AG04449 (cell line): ENCODE measurements at regions not wholly inside any gene's neighbourhood (a gene's known extent, or its start where the extent isn't known, plus 50 kb on each side); places are given as distances from the start of the nearest gene placed in this dataset.
"Not testable (repeated sequence)": the region's sequence is repeated elsewhere in the genome, so short reads cannot be mapped to it uniquely, and the experiment has no call there.

Experiments
- CTCF ChIA-PET: fragments of 350-600 bp; formaldehyde crosslinking; extraction: SDS; loops from one replicate; lab custom pipeline; 2021; ENCODE audit warnings: antibody characterized with exemption; lab: Yijun Ruan, JAX
- POLR2A ChIA-PET: fragments of 400-600, 350-600 bp; formaldehyde crosslinking; extraction: SDS; loops from one replicate; lab custom pipeline; 2020; ENCODE audit warnings: antibody characterized with exemption, inconsistent platforms; lab: Yijun Ruan, JAX
- DNase-seq: peaks from one replicate; pipeline ENCODE4 v3.0.0-alpha.2; 2010; ENCODE audit warnings: low read depth, low spot score
- H3K4me3 ChIP-seq: 2 replicates; pipeline ENCODE4 v1.5.1; 2011; ENCODE audit warnings: low read depth, mild to moderate bottlenecking, control low read depth, low read length
- TF ChIP-seq, protein P1 (sequence below): IDR thresholded peaks from one replicate; pipeline ENCODE4 v1.5.1; 2011; ENCODE audit warnings: mild to moderate bottlenecking, moderate library complexity, low read length, control low read depth, inconsistent platforms; ENCODE audit not compliant: insufficient read depth; ENCODE audit errors: missing control alignments

DNA sequence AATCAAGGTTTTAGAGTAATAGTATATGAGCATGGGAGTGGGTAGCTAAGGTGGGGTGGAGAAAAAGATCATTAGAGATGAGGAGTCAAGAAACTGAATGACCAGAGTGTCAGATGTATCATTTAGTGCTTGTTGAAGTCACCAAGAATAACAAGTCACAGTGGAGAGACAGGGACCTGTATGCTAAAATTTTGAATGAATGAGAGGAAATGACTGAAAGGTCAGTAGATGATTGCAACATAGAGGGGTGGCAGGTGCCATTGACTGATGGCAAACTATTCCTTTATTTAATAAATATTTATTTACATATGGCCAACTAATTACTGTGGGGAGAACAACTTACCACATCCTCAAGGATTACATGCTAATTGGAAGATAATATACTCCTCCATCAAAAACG, 75.0 kb upstream of the ANKRD28 start:
- no peak for DNase-seq
- no peak overlapping the region for H3K4me3 ChIP-seq
- TF ChIP-seq, protein P1, sequence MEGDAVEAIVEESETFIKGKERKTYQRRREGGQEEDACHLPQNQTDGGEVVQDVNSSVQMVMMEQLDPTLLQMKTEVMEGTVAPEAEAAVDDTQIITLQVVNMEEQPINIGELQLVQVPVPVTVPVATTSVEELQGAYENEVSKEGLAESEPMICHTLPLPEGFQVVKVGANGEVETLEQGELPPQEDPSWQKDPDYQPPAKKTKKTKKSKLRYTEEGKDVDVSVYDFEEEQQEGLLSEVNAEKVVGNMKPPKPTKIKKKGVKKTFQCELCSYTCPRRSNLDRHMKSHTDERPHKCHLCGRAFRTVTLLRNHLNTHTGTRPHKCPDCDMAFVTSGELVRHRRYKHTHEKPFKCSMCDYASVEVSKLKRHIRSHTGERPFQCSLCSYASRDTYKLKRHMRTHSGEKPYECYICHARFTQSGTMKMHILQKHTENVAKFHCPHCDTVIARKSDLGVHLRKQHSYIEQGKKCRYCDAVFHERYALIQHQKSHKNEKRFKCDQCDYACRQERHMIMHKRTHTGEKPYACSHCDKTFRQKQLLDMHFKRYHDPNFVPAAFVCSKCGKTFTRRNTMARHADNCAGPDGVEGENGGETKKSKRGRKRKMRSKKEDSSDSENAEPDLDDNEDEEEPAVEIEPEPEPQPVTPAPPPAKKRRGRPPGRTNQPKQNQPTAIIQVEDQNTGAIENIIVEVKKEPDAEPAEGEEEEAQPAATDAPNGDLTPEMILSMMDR = no peak
- ChIA-PET POLR2A (no interaction called here), CTCF (no interaction called here)

DNA sequence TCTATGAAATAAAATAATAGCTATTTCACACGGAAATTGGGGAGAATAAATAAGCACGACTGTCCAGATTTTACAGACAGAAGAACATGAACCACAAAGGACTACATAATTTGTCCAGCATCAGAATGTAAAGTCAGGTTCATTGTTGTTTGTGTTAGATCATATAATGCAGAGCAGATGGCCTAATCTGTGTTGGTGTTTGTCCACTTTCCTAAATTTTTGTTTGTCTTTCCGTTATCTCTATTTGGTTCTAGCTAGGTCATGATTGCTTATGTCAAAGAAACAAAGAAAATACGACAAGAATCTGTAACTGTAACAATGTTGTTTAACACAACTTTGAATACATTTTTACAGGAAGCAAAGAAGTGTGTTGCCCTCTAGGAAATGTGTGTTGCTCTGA, 75.6 kb upstream of the ANKRD28 start:
- no peak for DNase-seq
- TF ChIP-seq, protein P1 = no peak
- POLR2A ChIA-PET = no interaction called here
- CTCF ChIA-PET = no interaction called here
- H3K4me3 ChIP-seq = no peak overlapping the region

DNA sequence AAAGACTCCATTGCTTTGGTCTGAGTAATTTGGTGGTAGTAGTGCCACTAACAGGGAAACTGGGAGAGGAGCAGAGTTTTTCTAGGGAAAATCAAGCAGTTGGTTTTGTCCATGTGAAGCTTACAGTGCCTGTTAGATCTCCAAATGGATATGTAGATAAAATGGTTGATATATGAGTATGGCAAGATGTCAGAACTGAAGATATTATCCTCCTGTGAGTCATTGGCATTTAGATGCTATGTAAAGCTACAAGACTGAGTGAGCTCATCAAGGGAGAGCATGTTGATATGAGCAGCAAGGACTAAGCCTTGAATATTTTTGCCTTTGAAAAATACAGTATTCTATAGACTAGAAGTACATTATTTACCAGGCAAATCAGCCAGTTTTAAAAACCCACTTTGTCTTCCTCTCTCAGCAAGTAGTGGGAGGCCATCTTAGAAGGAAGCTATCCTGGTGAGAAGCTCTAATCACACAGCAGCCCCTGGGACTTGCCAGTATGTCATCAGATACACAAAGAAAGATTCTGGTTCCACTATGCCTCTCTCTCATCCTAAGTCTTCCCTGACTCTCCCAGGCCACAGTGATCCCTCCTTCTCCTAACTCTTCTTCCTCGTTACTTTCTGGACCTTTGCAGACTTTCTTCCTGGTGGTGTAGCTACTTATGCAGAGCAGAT, 77.4 kb upstream of the ANKRD28 start:
- CTCF ChIA-PET = interaction anchor here (1.3 to 2.0 kb wide), 2 partner anchors 10 to 174 kb away, joined by 4 to 5 read pairs; no protein-coding TSS in a partner anchor
- DNase-seq = peak; percentile 71

DNA sequence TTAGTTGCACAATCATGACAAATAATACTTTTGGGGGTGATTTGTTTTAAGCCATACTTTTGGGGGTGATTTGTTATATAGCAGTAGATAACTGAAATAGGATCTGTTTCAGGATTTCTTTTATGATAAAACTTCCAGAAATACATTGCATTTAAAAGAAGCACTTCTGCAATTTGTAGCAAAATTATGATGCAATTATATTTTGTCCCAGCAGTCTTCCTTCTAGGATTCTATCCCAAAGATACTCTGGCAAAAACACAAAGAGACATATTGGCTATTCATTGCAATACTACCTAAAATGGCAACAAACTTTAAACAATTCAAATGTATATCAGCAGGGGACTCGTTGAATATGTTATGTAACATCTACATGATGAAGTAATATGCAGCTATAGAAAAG, 78.9 kb upstream of the ANKRD28 start:
- ChIA-PET CTCF (interaction anchor here (2.0 kb wide), 1 partner anchor 173 kb away, joined by 5 read pairs; no protein-coding TSS in a partner anchor), POLR2A (no interaction called here)
- H3K4me3 ChIP-seq = no peak overlapping the region
- no peak for DNase-seq
- TF ChIP-seq, protein P1 = no peak

More for the DNA sequence above, 77.4 kb upstream of the ANKRD28 start:
- POLR2A ChIA-PET = interaction anchor here (1.0 kb wide), 1 partner anchor 108 kb away, joined by 3 read pairs; no protein-coding TSS in a partner anchor
- TF ChIP-seq, protein P1 = no peak
- no peak overlapping the region for H3K4me3 ChIP-seq

DNA sequence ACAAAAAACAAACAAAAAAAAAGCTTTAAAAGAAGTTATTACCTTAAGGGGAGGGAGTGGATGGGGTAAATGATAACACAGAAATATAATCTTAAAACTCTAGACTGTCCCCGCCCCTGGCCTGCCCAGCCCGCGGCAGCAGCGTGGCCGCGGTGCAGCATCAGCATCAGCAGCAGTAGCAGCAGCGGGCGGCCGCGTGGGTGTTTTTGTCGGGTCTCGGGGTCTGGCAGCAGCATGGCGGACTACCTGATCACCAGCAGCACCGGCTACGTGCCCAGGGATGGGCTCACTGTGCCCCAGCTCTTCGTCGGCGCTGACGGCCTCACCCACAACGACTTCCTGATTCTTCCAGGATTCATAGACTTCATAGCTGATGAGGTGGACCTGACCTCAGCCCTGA, 80.0 kb upstream of the ANKRD28 start:
- POLR2A ChIA-PET = no interaction called here
- DNase-seq = no peak
- CTCF ChIA-PET = no interaction called here
- no peak overlapping the region for H3K4me3 ChIP-seq
- TF ChIP-seq, protein P1 = no peak

DNA sequence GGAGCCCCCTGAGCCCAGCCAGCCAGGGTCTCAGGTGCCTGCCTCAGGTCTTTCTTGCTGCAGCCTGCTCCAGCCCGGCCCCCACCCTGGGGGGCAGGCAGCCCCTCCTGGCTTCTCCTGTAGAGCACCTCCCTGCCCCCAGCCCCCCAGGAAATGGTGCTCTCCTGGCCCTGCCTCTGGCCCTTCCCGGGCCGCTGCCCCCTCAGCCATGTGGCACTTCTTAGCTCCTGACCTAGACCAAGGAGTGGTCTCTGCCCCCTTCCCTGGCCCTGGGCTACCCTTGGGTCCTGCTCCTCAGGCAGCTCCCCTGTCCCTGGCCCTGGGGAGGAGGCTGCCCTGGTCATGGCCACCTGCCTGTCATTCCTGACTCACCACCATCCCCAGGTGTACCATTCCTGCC, 82.0 kb upstream of the ANKRD28 start:
- POLR2A ChIA-PET, DNase-seq, CTCF ChIA-PET, H3K4me3 ChIP-seq: not testable (repeated sequence)

DNA sequence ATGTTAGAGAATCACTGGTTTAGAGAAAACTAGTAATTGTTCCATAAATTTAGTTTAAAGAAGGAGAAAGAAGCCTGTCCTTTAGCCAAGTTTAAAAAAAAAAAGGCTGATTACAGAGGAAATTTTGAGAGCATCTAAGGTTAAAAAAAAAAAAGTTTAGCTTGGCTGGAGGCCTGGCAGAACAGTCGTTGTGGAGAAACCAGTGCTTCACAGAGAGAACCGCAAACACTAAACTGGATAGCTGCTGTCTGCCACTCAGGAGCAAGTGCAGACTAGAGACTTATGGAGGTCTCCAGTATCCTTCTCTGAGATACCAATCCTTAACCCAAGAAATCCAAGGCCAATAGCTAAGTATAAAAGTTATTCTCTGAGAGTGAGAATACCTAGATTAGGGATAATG, 84.8 kb upstream of the ANKRD28 start:
- CTCF ChIA-PET = no interaction called here

More for the DNA sequence above, 84.8 kb upstream of the ANKRD28 start:
- POLR2A ChIA-PET = no interaction called here
- DNase-seq = no peak
- H3K4me3 ChIP-seq = no peak overlapping the region
- TF ChIP-seq, protein P1 = no peak
